ENCODE measurements at regions not wholly inside any gene's neighbourhood (a gene's known extent, or its start where the extent isn't known, plus 50 kb on each side); places are given as distances from the start of the nearest gene placed in this dataset.

DNA sequence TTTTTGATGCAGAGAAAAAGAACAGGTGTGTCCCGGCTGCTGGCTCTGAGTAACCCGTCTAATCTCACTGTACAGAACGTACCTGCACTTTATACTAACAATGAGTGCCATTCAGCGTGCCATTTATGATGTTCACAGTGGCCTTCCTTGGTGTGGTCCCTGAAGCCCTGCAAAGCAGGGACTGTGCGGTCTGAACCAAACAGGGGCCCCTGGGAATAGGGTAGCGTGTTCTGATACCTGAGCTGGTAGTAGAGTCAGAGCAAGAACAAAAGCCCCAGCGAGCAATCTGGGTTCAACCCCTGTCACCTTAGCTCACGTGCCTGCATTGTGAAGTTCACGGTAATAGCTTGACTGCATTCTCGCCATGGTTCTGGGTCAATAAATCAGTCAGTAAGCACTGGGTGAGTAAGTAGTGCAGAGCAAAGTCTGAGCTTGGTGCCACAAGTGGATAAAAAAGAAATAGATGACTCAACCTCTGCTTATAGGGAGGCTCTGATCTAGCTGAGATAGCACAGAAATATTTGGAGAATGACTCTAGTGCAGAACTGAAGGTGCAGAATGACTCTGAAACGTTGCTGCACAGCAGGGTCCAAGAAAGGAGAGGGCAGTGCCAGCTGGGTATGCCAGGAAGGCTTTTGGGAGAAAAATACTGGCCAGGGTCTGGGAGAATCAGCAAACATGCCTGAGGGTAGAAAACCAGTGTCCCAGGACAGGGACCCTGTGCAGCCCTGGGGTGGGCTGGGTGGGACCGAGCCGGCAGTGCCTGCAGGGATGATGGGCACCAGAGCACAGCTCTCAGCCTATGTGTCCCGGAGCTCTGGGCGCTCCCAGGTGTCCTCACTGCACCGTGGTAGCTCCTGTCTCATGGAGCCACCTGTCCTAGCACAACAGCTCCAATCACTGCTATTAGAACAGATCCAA is 125.9 kb downstream of the RHOU start:
- peaks cover 40% of the 10 kb centered on the region for H3K4me1 Mint-ChIP-seq (ENCODE audit: low read depth)
- no peaks in the 10 kb centered on the region for H3K9me3 Mint-ChIP-seq
- intact Hi-C loops (cut with micrococcal nuclease), result no loop called here
- no peak overlapping the region for H3K27ac Mint-ChIP-seq
- H3K27me3 Mint-ChIP-seq, result peaks cover 7% of the 10 kb centered on the region
- no peaks in the 10 kb centered on the region for H3K36me3 Mint-ChIP-seq (ENCODE audit: low read depth)
- H3K4me3 Mint-ChIP-seq, result no peak overlapping the region

DNA sequence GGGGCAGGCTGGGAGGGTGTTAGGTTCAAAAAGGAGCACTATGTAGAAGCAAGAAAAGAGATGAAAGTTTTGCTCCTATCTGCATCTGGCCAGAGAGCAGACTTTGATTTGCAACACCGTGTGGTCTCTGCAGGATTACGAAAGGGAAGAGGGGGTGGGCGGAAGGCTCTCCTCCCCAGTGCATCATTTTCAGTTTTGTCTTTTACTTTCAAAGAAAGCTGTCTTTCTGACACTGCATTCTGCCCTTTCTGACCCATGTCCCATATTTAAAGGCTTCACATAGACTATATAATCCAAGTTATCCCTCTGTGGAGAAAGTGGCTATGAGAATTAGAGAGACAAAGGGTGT is 126.5 kb downstream of the RHOU start:
- Mint-ChIP-seq H3K4me3 (no peak overlapping the region), H3K4me1 (ENCODE audit: low read depth) (peaks cover 40% of the 10 kb centered on the region), H3K9me3 (no peaks in the 10 kb centered on the region), H3K27ac (no peak overlapping the region), H3K36me3 (ENCODE audit: low read depth) (no peaks in the 10 kb centered on the region), H3K27me3 (peaks cover 8% of the 10 kb centered on the region)
- intact Hi-C loops (cut with micrococcal nuclease), result no loop called here

DNA sequence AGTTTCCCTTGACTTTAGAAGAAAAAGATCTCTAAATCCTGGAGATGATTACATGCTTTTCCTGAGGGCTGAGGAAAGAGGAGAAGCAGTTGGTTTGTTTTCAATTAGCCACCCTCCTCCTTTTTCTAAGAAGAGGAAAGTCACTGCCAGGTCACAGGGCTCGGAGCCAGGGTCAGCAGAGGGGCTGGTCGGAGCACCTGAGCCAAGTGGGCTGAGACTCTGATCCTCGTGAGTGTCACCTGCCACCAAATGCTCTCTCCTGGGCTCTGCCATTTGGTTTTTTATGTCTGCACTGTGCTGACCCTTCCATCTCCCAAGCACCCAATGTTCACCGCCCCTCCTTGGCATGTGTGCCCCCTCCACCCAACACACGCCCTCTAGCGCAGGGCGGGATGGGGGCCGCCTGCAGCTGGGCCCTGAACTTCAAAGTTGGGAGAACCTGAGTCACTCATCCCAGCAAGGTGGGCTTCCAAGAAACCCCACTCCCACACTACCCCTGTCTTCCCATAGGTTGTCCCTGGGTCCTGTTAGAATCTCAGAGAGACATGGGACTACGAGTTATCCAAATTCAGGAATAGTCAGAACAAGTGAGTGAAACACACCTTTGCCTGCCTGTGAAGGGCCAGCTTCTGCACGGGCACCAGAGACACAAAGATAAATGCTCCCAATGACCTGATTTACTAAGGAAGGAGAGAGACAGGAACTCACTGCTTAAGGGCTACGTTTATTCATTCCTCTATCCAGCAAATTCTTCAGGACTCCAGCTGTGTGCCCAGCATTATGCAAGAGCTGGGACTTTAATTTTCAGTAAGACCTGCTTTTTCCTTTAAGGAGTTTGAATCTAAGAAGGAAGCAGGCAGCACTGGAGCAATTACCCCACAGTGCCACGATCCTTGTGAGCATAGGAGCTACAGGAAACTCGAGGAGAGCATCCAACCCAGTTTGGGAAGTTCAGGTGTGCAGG is 127.5 kb downstream of the RHOU start:
- peaks cover 40% of the 10 kb centered on the region for H3K4me1 Mint-ChIP-seq (ENCODE audit: low read depth)
- H3K9me3 Mint-ChIP-seq, result no peaks in the 10 kb centered on the region
- H3K27me3 Mint-ChIP-seq, result peaks cover 8% of the 10 kb centered on the region
- peak overlapping the region; percentile 8 for H3K27ac Mint-ChIP-seq
- intact Hi-C loops (cut with micrococcal nuclease), result no loop called here
- H3K36me3 Mint-ChIP-seq (ENCODE audit: low read depth), result no peaks in the 10 kb centered on the region
- H3K4me3 Mint-ChIP-seq, result no peak overlapping the region

DNA sequence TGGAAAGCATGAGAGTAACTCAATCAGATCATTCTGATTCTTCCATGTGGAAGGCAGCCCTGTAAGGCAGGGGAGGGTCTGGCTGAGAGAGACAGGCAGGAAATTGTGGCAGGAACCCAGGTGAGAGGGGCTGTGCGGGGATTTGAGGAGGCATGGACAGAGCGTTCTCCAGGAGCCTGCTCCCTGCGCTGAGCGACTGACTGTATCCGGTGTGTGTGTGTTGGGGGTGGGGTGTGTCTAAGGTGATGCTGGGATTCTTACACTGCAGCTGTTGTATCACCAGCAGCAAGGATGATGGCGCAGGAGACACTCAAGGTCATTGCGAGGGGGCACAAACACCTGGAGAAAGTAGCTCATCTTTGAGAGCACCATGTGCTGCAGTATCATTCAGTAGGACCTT is 128.5 kb downstream of the RHOU start:
- peak overlapping the region; percentile 8 for H3K27ac Mint-ChIP-seq
- H3K4me1 Mint-ChIP-seq (ENCODE audit: low read depth), result peaks cover 40% of the 10 kb centered on the region
- intact Hi-C loops (cut with micrococcal nuclease), result no loop called here
- no peaks in the 10 kb centered on the region for H3K9me3 Mint-ChIP-seq
- H3K4me3 Mint-ChIP-seq, result no peak overlapping the region
- H3K36me3 Mint-ChIP-seq (ENCODE audit: low read depth), result no peaks in the 10 kb centered on the region
- peaks cover 8% of the 10 kb centered on the region for H3K27me3 Mint-ChIP-seq

DNA sequence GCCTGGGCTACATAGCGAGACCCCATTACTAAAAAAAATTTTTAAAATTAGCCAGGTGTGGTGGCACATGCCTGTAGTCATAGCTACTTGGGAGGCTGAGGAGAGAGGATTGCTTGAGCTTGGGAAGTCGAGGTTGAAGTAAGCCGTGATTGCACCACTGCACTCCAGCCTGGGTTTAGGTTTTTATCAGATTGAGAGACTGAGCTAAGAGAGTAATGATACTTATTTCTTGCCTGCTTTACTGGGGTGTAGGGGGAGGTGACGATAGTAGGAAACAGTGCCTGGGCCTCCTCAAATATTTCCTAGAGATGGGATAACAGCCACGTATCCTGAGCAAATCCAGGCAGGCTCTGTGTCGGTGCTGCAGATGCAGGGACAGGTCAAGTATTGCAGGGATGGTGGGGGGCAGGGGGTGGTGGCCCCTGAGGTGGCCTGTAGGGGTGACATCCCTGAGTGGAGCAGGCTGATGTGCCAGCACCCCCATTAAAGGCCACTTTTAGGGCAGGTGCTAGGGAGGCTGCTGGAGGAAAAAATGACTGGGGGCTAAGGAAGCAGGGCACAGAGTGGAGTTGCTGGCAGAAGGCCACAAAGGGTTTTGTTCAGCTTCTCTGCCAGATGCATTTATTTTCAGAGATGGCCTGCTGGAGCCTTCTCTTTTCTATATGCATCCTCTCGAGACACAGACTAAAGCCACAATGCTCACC is 130.5 kb downstream of the RHOU start:
- no peak overlapping the region for H3K4me3 Mint-ChIP-seq
- no peaks in the 10 kb centered on the region for H3K36me3 Mint-ChIP-seq (ENCODE audit: low read depth)
- peaks cover 6% of the 10 kb centered on the region for H3K27me3 Mint-ChIP-seq
- intact Hi-C loops (cut with micrococcal nuclease), result no loop called here
- H3K9me3 Mint-ChIP-seq, result no peaks in the 10 kb centered on the region
- peaks cover 40% of the 10 kb centered on the region for H3K4me1 Mint-ChIP-seq (ENCODE audit: low read depth)
- H3K27ac Mint-ChIP-seq, result peak overlapping the region; percentile 39

DNA sequence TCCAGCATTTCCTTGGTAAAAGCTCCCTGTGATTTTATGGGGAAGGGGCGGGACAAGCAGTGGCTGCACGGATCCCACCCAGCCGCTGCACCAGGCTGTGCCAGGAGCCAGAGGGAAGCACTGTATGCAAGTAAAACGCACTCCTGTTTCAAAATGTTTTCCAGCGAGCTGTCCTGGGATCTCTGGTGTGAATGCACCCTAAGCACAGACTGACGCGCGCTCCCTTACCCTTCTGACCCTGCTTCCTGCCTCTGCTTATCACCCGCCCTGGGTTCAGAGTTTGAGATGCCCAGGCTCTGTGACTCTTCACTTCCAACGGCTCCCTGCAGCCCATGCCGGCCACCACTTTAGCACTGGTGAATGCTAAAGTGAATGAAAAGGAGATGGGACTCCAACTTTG is 131.2 kb downstream of the RHOU start:
- Mint-ChIP-seq H3K27me3 (peaks cover 6% of the 10 kb centered on the region), H3K9me3 (no peaks in the 10 kb centered on the region), H3K36me3 (ENCODE audit: low read depth) (no peaks in the 10 kb centered on the region), H3K4me1 (ENCODE audit: low read depth) (peaks cover 34% of the 10 kb centered on the region), H3K4me3 (no peak overlapping the region), H3K27ac (no peak overlapping the region)
- intact Hi-C loops (cut with micrococcal nuclease), result no loop called here

DNA sequence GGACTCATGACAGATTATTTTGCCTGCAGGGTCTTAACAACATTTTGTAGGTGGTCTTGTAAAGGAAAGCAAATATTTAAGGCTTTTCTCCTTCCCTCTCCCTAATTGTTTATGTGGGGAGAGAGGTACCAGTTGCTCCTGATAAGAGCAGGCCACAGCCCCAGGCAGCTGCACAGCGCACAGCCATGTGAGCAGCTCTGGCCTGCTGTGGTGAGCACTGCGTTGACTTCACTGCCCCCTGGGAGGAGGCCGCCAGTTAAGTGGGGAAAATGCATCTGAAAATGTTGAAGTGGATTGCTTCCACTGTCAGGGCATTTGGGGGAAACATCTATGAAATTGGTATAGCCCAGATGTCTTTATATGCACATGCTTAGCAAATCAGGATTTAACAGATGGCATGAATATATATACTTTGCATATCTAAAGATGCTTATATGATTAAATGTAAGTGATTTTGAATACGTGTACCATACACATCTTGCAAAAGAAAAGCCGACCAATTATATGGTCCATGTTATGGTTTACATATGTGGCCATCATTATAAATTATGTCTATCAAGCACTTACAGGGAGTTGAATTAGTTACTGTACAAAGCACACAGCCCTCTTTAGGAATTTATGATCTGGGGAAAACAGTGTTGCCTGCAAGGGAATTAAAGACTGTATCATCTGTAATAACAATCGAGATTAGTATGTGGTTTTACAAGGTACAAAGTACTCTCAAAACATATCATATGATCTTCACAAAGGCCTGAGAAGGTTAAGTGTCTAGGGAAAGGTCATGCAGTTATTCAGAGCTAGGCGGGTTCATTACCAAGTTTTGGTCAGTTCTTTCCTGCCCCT is 132.1 kb downstream of the RHOU start:
- no peak overlapping the region for H3K4me3 Mint-ChIP-seq
- intact Hi-C loops (cut with micrococcal nuclease), result no loop called here
- peaks cover 26% of the 10 kb centered on the region for H3K4me1 Mint-ChIP-seq (ENCODE audit: low read depth)
- no peaks in the 10 kb centered on the region for H3K36me3 Mint-ChIP-seq (ENCODE audit: low read depth)
- H3K27ac Mint-ChIP-seq, result no peak overlapping the region
- peaks cover 6% of the 10 kb centered on the region for H3K27me3 Mint-ChIP-seq
- no peaks in the 10 kb centered on the region for H3K9me3 Mint-ChIP-seq

DNA sequence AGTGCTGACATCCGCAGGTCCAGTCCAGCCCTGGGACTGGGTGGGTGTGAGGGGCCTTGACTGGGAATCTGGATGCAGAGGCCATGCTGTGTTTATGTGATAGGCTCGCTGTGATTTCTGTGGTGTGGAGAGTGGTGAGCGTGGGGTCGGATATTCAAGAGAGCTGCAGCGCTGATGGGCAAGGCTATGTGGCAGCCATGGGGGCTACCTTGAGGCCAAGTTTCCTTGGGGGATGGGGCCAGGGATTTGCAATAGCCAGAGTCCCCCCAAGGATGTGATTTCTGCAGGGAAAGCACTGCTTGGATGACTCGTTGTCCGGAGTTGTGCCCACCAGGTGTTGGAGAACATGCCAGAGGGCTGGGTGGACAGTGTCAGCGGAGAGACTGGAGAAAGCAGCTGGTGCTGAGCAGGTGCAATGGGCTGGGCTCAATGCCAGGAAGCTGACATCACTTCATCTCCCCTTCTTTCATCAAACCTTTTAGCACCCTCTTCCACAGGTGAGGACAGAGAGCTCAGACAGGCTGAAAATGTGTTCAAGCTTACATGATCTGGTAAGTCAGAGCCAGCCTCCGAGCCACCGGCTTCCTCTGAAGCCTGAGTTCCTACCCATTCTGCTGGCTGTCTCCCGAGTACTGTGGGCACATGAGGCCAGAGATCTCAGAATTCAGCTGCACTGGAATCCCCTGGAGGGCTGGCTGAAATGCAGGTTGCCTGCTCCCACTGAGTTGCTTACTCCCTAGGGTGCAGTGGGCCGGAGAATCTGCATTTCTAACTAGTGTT is 132.9 kb downstream of the RHOU start:
- H3K27ac Mint-ChIP-seq, result no peak overlapping the region
- peaks cover 7% of the 10 kb centered on the region for H3K27me3 Mint-ChIP-seq
- H3K9me3 Mint-ChIP-seq, result no peaks in the 10 kb centered on the region
- H3K36me3 Mint-ChIP-seq (ENCODE audit: low read depth), result no peaks in the 10 kb centered on the region
- H3K4me1 Mint-ChIP-seq (ENCODE audit: low read depth), result peaks cover 18% of the 10 kb centered on the region
- intact Hi-C loops (cut with micrococcal nuclease), result no loop called here
- no peak overlapping the region for H3K4me3 Mint-ChIP-seq

DNA sequence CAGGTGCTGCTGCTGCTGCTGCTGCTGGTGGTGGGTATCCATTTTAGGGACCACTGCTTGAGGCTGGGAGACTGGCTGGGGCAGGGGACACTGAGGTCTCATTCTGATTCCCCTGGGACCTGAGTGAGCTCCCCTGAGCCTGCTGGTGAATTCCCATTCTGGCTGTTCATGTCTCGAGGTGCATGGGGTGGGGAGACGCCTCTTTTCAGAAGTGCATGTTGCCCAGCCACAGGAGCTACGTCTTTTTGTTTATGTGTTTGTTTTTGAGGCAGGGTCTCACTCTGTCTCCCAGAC is 133.4 kb downstream of the RHOU start:
- H3K4me1 Mint-ChIP-seq (ENCODE audit: low read depth), result peaks cover 12% of the 10 kb centered on the region
- intact Hi-C loops (cut with micrococcal nuclease), result no loop called here

DNA sequence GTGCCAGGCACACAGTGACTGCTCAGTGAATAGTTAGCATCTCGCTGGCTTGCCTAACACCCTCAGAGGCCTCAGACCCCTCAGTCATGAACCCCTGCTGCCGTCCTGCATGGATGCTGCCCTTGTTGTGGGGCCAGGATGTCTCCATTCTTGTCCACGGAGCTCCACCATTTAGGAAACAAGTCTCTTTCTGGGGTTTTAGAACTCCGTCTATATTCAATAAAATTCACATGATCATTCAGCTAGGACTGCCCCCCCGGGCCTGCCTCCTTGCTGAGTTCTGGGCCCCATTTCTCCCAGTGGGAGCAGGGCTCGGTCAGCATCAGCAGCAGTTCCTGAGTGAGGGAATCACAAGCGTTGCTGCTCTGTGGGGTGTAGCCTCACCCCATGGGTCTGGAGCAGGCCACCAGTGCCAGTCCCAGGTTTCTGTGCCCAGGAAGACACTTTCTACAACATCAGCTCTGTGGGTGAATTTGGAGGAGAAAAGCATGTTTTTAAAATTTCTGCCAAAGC is 134.1 kb downstream of the RHOU start:
- H3K4me1 Mint-ChIP-seq (ENCODE audit: low read depth), result peaks cover 5% of the 10 kb centered on the region
- H3K9me3 Mint-ChIP-seq, result no peaks in the 10 kb centered on the region
- H3K27me3 Mint-ChIP-seq, result peaks cover 3% of the 10 kb centered on the region
- no peak overlapping the region for H3K4me3 Mint-ChIP-seq
- no peak overlapping the region for H3K27ac Mint-ChIP-seq
- no peaks in the 10 kb centered on the region for H3K36me3 Mint-ChIP-seq (ENCODE audit: low read depth)
- intact Hi-C loops (cut with micrococcal nuclease), result no loop called here

More for the DNA sequence above, 133.4 kb downstream of the RHOU start:
- Mint-ChIP-seq H3K27ac (no peak overlapping the region), H3K36me3 (ENCODE audit: low read depth) (no peaks in the 10 kb centered on the region), H3K9me3 (no peaks in the 10 kb centered on the region), H3K27me3 (peaks cover 3% of the 10 kb centered on the region), H3K4me3 (no peak overlapping the region)

DNA sequence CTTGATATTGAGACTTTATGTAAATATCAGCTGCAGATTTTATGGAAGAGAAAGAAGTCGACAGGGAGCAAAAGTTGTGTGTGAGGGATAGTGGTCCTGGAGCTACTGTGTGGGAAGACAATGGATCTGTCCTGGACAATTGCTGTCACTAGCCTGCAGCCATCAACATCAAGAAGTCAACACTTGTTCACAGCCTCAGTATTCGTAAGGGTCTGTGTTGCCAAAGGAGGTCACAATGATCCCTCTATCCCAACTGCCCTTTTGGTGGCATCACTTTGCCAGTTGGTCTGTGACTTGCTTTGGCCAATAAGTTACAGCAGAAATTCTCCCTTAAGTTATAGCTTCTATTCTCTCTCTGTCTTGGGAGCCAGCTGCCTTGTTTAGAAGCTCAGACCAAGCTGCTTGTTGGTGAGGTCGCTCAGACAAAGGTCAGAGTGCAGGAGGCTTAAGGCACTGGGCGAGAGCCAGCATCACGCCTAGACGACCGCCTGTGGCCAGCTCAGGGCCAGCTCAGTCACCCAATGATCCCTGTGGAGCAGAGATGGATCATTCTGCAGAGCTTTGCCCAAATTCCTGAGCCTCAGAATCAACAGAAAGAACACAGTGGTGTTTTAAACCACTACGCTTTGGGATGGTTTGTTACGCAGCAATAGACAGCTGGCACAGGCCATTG is 134.9 kb downstream of the RHOU start:
- H3K27me3 Mint-ChIP-seq, result peaks cover 3% of the 10 kb centered on the region
- intact Hi-C loops (cut with micrococcal nuclease), result no loop called here
- H3K9me3 Mint-ChIP-seq, result no peaks in the 10 kb centered on the region
- H3K27ac Mint-ChIP-seq, result no peak overlapping the region
- H3K4me3 Mint-ChIP-seq, result no peak overlapping the region
- H3K36me3 Mint-ChIP-seq (ENCODE audit: low read depth), result no peaks in the 10 kb centered on the region
- no peaks in the 10 kb centered on the region for H3K4me1 Mint-ChIP-seq (ENCODE audit: low read depth)

DNA sequence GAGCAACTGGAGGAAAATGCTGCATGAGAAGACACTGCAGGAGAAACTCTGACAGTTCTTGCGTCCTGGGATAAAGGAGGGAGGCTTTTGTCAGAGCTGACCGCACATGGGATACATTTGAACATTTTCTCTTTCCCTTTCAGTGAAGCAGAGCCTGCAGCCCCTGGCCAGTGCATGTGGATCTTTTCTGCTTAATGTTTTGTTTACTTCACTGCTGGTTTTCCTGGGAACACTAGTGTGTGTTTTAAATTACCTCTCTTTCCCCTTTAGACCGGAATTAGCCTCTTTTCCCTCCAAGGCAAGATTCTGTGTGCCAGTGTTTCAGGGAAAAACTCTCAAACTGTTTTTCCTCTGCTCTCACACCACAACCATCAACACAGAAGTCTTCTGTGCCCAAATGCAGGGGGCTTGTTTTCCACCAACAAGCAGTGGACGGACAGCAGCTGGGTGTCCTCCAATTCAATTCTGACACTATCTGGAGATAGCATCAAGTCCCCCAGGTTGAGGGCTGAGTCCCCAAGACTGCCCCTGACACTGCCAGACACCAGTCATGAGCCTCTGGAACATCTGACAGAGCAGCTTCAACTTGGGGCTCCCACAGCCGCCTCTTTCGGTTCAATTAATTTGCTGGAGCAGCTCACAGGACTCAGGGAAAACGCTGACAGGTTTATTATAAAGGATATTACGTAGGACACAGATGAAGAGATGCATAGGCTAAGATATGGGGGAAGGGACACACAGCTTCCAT is 136.2 kb downstream of the RHOU start:
- Mint-ChIP-seq H3K4me1 (ENCODE audit: low read depth) (no peaks in the 10 kb centered on the region), H3K27me3 (peaks cover 3% of the 10 kb centered on the region), H3K4me3 (no peak overlapping the region), H3K36me3 (ENCODE audit: low read depth) (no peaks in the 10 kb centered on the region), H3K9me3 (no peaks in the 10 kb centered on the region), H3K27ac (no peak overlapping the region)
- intact Hi-C loops (cut with micrococcal nuclease), result no loop called here
